ENCODE measurements at regions not wholly inside any gene's neighbourhood (a gene's known extent, or its start where the extent isn't known, plus 50 kb on each side); places are given as distances from the start of the nearest gene placed in this dataset.

GRCh38 chr19:31772915-31773314 lies 423.7 kb upstream of the TSHZ3 start:
- DNase-seq: no peak

GRCh38 chr19:31781542-31781941 lies 432.3 kb upstream of the TSHZ3 start:
- DNase-seq: no peak

DNA sequence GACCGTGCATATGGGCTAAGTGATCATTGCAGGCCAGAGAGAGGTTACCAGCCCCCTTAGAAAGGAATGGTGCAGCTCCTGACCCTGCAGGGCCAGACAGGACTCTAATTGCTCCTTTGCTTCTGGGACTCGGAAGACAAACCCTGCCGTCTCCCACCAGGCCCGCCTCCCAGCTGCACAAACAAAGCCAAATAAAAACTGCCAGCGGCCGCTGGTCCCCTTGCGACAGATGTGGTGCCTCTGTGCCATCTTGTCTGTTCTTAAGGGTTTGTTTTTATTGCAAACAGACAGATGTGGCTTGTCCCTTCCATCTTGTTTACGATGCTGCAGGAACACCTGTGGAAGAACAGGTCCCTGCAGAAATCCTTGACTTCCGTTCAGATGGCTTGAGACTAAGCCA lies 434.4 kb upstream of the TSHZ3 start:
- no peak for DNase-seq

GRCh38 chr19:31784671-31785101 lies 435.4 kb upstream of the TSHZ3 start:
- DNase-seq: peak in 1 of 51 donors; percentile 24

- DNase-seq: no peak
These were observed 452.4 kb upstream of the TSHZ3 start for GRCh38 chr19:31801611-31802010.

DNA sequence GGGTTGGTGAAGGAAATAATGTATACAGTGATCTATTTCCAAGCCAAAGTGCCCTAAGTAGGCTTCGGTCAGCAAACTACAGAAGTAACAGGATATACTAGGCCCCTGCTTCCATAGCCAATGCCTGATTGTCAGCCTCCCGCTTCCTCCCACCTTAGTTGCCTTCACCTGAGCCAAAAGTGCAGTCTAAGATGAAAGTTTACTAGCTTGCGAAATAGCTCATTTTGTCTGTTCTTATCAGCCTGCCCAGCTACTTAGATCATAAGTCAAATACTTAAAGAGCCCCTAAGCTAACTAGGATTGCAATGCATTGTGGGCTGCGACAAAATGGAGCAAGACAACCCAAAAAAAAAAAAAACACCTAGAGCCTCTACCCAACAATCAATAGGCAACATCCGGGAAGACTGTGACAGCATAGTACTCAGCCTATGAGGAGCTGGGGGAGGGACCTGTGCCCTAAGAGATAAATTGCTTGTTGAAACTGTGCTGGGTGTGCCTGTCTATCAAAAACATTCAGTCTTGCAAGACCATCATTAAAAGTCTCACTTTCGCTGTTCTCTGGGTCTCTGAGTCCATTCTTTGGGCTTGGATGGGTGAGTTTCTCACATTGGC lies 454.7 kb upstream of the TSHZ3 start:
- no peak for DNase-seq

DNA sequence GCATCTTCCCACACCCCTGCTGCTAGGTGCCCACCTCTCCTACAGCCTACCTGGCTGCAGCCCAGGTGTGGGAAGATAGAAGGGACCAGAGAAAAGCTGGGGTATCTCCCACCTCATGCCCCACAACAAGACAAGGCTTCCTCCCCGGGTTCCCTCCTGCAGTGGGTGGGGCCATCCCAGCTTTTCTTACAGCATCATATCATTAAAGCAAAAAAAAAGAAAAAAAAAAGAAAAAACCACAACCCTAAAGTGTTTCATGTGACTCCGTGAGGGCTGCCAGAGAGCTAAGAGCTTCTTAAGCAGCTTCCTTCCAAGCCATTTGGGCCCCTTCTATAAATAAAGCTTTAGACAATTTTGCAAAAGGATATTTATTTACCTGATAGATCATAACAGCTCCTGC lies 455.4 kb upstream of the TSHZ3 start:
- DNase-seq: no peak

- no peak for DNase-seq
These were observed 461.4 kb upstream of the TSHZ3 start for GRCh38 chr19:31810536-31811109.

DNA sequence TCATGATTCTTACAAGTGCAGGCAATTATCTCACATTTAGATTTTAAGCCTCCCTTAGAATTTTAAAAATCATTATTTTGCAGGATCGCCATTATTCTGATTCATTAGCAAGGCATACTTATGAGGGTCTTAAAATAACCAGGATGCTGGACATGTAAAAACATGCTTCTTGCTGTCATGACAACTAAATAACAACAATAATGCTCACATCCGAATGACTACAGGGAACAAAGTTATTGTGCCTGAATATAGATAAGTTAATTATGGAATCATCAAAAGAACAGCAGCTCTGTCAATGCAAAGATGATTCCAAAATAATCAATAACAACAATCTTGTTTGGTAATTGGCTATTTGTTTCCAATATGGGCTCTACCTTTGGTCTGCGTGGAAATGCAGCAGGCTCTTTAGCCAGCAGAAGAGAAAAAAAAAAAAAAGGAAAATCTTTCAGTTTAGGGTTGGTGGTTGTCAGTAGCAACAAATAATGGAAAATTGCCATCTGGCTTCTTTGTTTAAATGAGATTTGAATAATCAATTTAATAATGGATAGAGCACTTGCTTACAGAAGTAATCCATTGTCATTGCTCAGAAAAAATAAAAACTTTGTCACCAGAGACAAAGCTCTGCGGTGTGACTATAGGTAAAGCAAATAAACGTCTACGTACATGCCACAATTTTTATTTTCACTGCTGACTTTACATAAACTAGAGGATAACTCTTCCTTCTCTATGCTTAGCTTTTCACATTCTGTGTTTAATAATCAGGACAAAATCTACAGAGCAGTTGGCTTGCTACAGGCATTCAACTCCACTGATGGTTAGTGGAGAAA lies 468.9 kb upstream of the TSHZ3 start:
- DNase-seq: no peak

DNA sequence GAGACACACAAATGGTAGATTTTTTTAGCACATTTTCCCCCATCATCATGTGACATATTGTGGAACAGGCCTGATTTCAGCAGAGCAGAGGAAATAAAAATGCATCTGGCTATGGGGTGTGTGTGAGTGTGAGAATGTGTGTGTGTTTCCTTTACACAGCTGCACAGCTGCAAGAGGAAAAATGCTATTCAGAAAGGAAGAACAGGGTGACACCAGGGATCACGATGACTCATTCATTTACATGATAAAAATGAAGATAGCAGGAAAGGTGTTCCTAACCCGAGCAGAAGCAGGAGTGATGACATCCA lies 469.5 kb upstream of the TSHZ3 start:
- peak in 1 of 51 donors; percentile 36 for DNase-seq

- no peak for DNase-seq
These were observed 470.6 kb upstream of the TSHZ3 start for GRCh38 chr19:31819837-31820236.

DNA sequence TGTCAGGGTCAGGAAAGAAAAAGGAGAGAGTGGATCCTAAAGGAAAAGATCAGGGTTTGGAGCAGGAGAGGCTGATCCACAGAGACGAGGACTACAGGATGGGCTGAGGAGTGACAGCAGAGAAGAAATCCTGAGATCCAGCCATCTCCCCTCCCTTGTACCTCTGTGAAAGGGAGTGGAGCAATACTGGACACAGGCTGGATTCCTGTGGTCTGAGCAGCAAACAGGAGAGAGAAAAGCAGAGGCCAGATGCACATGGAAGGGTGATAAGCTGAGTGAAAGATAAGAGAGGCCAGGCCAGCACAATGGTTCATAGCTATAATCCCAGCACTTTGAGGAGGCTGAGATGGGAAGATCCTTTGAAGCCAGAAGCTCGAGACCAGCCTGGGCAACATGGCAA lies 472.1 kb upstream of the TSHZ3 start:
- no peak for DNase-seq

DNA sequence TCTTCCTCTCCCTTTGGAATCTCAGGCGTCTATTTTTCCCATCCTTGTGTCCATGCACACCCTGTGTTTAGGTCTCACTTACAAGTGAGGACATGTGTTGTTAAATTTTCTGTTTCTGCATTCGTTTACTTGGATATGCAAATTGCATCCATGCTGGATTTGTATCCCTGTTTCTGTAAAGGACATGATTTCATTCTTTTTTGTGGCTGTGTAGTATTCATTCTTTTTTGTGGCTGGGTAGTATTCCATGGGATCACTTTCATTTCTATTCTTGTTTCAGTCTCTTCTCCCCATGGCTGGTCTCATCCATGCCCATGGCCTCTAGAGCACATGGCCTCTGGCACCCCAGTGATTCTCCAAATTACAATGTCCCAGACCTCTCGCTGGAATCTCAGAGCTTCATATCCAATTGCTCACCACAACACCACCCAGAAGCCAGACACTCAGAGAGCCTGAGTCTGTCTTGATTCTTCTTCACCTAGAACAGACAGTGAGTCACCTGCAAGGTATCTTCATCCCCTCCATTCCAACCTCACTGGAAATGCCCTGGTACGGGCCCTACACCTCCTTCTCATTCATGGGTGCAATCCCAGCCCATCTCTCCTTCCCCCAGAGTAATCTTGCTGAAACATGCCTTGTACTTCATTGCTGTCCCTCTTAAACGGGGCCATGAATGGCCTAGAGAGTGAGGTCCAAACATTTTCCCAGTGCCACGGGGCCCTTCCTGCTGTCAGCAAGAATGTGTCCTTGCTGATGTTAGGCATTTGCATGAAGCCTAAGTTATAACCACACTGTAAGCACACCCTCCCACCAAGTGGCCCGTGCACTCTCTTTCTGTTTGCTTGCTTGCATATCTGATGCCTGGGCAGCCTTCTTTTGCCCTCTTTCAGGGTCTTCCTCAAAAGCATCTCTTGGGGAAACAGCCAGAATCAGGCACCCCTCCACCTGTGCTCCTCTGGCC lies 476.2 kb upstream of the TSHZ3 start:
- DNase-seq: no peak

- no peak for DNase-seq
These were observed 477.1 kb upstream of the TSHZ3 start for GRCh38 chr19:31826325-31826724.

DNA sequence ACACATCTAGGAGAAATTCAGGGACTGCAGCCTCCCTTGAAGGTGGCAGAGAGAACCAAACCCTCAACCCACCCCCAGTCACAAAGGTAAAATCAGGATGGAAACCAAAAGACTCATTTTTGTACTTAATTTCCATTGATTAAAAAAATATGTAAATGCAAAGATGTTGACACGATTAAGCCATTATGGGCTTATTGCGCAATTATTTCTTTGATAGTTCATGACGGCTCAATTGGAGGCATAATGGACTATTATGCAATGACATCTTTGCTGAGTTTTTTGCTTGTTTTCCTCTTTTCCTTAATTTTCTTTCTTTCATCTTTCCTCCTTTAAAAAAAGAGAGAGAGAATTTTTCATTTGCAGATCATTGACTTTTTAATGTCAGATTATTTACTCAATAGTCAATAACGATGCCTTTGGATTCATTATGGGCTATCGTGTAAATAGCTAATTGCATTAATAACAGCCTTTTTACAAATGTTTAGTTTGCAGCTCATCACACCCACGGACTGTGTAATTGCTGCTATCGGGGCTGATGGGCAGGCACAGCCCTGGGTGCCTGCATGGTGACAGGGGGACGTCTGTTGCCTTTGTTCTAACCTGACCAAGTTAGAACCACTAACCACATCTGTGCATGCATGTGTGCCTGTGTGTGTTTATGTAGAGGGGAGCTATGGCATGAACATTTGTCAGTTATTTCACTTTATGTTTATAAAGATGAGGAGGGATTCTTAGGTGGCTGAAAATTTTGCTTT lies 482.4 kb upstream of the TSHZ3 start:
- DNase-seq: no peak

- peak in 2 of 51 donors; percentile 2 to 3 for DNase-seq
These were observed 482.9 kb upstream of the TSHZ3 start for GRCh38 chr19:31832176-31832548.

DNA sequence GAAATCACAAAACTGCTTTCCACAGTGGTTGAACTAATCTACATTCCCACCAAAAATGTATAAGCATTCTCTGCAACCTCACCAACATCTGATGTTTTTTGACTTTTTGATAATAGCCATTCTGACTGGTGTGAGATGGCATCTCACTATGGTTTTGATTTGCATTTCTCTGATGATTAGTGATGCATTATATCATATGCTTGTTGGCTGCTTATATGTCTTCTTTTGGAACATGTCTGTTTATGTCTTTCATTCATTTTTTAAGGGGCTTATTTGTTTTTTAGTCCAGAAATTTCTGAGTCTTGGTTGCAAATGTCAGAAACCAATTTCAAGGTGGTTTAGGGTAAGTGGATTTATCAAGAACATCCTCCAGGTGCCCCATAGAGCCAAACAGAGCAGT lies 484.8 kb upstream of the TSHZ3 start:
- no peak for DNase-seq

DNA sequence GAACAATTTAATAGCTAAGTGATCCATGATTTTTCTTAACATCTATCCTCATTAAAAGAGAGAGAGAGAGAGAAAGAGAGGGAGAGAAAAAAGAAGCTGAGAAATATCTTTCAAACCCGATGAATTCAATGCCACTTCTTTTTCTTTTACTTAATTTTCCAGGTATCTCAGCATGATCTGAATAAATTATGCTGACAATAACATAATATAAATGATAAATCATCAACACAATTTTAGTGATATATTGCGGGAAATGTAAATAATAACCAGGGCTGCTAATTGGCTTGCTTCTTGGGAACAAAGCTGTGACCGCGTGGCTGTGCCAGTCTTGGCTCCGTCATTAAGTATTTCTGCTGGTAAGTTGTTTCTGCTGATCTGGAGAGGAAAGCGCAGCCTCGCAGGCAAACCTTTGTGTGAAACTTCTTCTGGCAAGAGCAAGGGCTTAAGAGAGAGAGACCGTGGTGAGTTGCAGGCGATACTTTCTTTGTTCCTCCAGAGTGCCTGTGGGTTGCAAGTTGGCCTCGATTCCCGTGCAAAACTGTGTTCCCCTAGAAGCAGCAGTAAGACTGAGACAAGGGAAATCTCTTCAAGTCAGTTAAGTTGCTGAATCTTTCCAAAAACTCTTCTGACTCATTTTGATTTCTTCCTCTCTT lies 489.1 kb upstream of the TSHZ3 start:
- DNase-seq: peak in 14 of 51 donors; percentile 2 to 31 (median 12)

DNA sequence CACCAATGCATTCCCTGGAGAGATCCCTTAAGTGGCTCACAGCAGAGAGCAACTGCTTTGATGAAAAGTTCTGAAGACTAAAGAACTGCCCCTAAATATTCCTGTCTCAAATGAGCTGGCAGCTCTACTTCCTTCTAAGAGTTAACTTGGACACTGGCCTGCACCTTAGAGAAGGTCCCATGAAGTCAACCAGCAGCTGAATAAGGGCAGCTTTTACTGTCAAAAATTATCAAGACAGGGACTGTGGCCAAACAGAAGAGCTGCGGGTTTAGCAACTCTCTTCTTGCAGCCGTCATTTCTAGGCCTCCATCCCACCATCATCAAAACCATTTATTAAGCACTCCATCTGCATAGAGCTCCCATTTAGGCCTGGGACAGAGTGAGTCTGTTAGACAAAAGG lies 491.1 kb upstream of the TSHZ3 start:
- no peak for DNase-seq

DNA sequence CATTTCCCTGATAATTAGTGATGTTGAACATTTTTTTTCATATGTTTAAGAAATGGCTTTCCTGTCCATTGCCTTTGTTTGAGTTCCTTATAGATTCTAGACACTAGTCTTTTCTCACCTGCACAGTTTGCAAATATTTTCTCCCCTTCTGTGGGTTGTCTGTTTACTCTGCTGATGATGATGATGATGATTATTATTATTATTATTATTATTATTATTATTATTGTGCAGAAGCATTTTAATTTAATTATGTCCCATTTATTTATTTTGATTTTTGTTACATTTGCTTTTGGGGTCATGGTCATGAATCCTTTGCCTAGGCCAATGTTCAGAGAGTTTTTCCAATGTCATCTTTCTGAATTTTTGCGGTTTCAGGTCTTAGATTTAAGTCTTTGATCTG lies 492.5 kb upstream of the TSHZ3 start:
- DNase-seq: no peak

- DNase-seq: no peak
These were observed 482.3 kb upstream of the ZNF507 start for GRCh38 chr19:31863122-31863521.

Measured in hypothalamus (tissue), 51 donors.